GM12892 (cell line): ENCODE measurements at regions not wholly inside any gene's neighbourhood (a gene's known extent, or its start where the extent isn't known, plus 50 kb on each side); places are given as distances from the start of the nearest gene placed in this dataset.

Experiments used
- POLR2AphosphoS5 ChIP-seq: IDR thresholded peaks from 2 replicates; pipeline ENCODE4 v1.6.1; 2011; ENCODE audit warnings: low read depth, low read length, control low read depth
- TAF1 ChIP-seq: IDR thresholded peaks from 2 replicates; pipeline ENCODE4 v1.6.1; 2011; ENCODE audit warnings: low read depth, mild to moderate bottlenecking, control low read depth, low read length, borderline replicate concordance

GRCh38 chr3:164476631-164477030 lies 601.7 kb downstream of the SI start:
- TF ChIP-seq TAF1 (no peak), POLR2AphosphoS5 (no peak)
